ENCODE measurements at regions not wholly inside any gene's neighbourhood (a gene's known extent, or its start where the extent isn't known, plus 50 kb on each side); places are given as distances from the start of the nearest gene placed in this dataset.

DNA sequence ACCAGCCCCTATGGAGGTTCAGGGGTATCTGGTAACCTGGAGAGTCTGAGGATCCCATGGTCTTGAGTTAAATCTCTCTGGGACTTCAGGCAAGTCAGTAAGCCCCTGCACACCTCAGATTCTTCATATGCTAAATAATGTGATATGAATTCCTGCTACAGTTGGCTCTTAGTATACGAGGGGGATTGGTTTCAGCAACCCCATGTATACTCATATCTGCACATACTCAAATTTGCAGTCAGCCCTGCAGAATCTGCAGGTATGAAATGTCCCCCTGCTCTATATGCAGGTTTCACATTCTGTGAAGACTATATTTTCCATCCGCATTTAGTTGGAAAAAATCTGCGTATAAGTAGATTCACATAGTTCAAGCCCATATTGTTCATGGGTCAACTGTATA lies 136.6 kb downstream of the TOMM20 start:
- H3K4me2 ChIP-seq (ENCODE audit: insufficient read depth, low read length), result no peak overlapping the region
- H3K9me1 ChIP-seq (ENCODE audit: control insufficient read depth, insufficient read depth, low read length), result no peaks in the 10 kb centered on the region
- POLR2A ChIA-PET, result no interaction called here
- WGBS (ENCODE audit: insufficient coverage, low coverage, missing lambda C conversion rate), result 70% methylated on average over 3 of the region's 3 CpGs
- no peaks in the 10 kb centered on the region for H3K27me3 ChIP-seq (ENCODE audit: control insufficient read depth in 2 of 2, insufficient read depth in 2 of 2, low read length in 2 of 2)
- H3K36me3 ChIP-seq (ENCODE audit: control insufficient read depth, insufficient read depth, low read length), result no peaks in the 10 kb centered on the region
- CTCF ChIA-PET (ENCODE audit: low intra/inter-chr PET ratio), result no interaction called here
- H3K9me3 ChIP-seq (replicated peaks; ENCODE audit: control insufficient read depth, insufficient read depth, low read depth, low read length), result no peaks in the 10 kb centered on the region
- no peaks in the 10 kb centered on the region for H4K20me1 ChIP-seq (replicated peaks; ENCODE audit: control insufficient read depth, insufficient read depth, low read length)
- no peak for ATAC-seq
- no peak overlapping the region for H3K4me3 ChIP-seq
- in situ Hi-C loops (cut with MboI), result no loop called here
- BruUV-seq (replicated peaks), result no TSS peak
- no peak for FAIRE-seq
- H3K9ac ChIP-seq (ENCODE audit: insufficient read depth in 1 of 2, low read depth in 2 of 2, low read length in 2 of 2), result no peak overlapping the region
- peaks cover 2 to 9% of the 10 kb centered on the region in 2 experiments; a peak in 3 of 5 replicates for H3K4me1 ChIP-seq (replicated peaks in 1 of 2; ENCODE audit: control insufficient read depth in 2 of 2, insufficient read depth in 2 of 2, low read length in 2 of 2)
- intact Hi-C loops (cut with micrococcal nuclease), result no loop called here
- H2AFZ ChIP-seq (ENCODE audit: low read depth, low read length), result no peak overlapping the region
- no peak for DNase-seq (ENCODE audit: extremely low read depth in 1 of 4, low spot score in 3 of 4)
- TF ChIP-seq ZFP30 (CRISPR knock-in tag; IDR thresholded peaks at IDR 0.05; ENCODE audit: borderline replicate concordance), result no peak
- TF ChIP-seq ZNF143 (CRISPR knock-in tag; IDR thresholded peaks at IDR 0.05), result no peak
- no peak for TF ChIP-seq ZNF785 (CRISPR knock-in tag; IDR thresholded peaks at IDR 0.05)
- TF ChIP-seq FOS (IDR thresholded peaks at IDR 0.05; ENCODE audit: extremely low read depth, insufficient read length), result no peak
- TF ChIP-seq, protein P1, sequence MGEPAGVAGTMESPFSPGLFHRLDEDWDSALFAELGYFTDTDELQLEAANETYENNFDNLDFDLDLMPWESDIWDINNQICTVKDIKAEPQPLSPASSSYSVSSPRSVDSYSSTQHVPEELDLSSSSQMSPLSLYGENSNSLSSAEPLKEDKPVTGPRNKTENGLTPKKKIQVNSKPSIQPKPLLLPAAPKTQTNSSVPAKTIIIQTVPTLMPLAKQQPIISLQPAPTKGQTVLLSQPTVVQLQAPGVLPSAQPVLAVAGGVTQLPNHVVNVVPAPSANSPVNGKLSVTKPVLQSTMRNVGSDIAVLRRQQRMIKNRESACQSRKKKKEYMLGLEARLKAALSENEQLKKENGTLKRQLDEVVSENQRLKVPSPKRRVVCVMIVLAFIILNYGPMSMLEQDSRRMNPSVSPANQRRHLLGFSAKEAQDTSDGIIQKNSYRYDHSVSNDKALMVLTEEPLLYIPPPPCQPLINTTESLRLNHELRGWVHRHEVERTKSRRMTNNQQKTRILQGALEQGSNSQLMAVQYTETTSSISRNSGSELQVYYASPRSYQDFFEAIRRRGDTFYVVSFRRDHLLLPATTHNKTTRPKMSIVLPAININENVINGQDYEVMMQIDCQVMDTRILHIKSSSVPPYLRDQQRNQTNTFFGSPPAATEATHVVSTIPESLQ (CRISPR knock-in tag; IDR thresholded peaks at IDR 0.05), result no peak
- H3K27ac ChIP-seq (ENCODE audit: extremely low read depth, low read depth, low read length), result no peak overlapping the region
- H3K79me2 ChIP-seq (ENCODE audit: control insufficient read depth, insufficient read depth, low read length), result no peaks in the 10 kb centered on the region

Data from K562 (cell line).